T-helper 9 cell (primary cell): ENCODE measurements at regions not wholly inside any gene's neighbourhood (a gene's known extent, or its start where the extent isn't known, plus 50 kb on each side); places are given as distances from the start of the nearest gene placed in this dataset.

Experiments
- DNase-seq: peaks from one replicate; pipeline ENCODE4 v3.0.0-alpha.2; 2020

DNA sequence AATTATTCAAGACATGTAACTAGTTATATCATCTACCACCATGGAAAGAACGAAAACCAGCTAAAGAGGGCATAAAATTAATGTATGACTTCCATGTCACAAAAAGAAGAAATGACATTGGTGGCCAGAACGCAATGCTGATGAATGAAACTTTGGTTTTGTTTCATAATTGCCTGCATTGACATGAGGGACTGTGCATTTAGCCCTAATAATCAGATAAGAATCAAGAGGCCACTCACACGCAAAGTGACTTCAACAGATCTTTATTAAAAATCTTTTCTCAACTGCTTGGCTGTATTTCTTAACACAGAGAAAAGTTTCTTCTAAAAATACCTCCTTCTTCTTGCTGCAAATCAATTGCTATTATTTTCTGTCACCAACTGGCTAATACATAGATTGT lies 184.7 kb upstream of the RUNX1 start:
- DNase-seq: no peak

DNA sequence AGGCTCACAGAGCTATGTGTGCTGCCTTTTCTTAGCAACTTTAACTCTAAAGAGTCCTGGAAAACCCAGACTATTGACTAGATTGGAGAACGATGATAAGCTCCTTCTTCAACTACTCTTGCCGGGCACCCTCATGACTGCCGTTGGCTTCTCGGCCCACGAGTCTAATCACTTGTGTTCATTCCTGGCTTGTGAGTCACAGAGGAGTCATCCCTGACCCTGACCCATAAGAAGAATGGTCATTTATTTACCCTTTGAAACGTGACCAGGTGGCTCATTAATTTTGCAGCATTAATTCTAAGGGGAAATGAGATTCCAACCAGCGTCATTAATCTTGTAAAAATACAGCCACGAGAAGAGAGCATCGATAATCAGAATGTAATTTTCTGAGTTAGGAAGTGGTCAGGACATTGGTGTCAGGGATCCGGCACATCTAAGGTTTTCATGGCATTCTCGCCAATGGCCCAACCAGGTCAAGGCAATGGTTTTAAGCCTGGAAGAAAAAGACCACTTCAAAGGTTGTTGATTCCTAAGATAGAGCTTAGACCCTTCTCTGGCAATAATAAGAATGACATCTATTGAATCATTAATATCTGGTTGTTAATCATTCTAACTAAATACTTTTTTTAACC lies 183.6 kb upstream of the RUNX1 start:
- no peak for DNase-seq

DNA sequence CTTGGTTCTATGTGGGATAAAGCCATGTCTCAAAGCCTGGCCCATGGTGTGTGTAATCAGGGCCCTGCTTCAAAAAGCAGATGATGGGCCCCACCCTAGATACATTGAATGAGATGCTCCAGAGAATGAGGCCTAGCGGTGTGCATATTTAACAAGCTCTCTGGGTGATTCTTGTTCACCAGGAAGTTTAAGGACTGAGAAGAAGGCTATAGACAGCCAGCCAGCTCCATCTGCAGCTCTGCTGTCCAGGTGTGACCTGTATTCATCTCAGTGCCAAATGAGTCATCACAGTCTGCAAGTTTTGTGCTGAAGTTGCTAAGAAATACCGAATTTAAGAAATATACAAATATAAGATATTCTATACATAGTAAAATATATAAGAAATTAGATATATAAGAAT lies 182.0 kb upstream of the RUNX1 start:
- DNase-seq: no peak

DNA sequence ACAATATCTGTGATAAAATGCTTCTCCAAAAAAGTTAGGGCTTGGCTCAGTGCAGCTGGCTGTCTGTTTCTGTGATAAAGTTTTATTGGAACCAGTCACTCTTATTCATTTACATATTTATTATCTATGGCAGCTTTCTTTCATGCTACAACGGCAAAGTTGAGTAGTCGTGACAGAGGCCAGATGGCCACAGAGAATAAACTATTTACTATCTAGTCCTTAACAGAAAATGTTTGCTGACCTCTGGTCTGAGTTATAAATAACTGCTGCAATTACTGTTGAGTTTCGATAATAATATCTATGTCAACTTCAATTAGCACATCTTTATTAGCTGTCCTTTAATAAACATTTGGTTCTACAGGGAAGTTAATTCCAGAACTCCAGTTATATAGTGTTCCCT lies 180.2 kb upstream of the RUNX1 start:
- DNase-seq: no peak

DNA sequence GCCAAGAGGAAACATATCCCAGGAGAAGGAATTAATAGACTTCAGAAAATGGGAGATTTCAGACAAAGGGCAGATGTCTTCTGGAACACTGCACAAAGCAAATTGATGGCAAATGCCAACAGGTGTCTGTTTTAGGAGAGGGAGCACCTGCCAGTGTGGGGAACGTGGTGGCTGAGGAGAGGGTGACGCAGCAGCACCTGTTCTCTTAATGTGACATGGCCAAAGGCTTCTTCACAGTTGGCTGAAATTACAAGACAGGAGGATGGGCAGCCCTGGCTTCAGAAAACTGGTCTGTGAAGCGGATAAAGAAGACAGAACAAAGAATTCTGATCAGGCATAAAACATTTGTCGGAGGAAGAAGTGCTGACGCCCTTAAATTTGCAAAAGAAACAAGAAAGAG lies 178.7 kb upstream of the RUNX1 start:
- DNase-seq: no peak

DNA sequence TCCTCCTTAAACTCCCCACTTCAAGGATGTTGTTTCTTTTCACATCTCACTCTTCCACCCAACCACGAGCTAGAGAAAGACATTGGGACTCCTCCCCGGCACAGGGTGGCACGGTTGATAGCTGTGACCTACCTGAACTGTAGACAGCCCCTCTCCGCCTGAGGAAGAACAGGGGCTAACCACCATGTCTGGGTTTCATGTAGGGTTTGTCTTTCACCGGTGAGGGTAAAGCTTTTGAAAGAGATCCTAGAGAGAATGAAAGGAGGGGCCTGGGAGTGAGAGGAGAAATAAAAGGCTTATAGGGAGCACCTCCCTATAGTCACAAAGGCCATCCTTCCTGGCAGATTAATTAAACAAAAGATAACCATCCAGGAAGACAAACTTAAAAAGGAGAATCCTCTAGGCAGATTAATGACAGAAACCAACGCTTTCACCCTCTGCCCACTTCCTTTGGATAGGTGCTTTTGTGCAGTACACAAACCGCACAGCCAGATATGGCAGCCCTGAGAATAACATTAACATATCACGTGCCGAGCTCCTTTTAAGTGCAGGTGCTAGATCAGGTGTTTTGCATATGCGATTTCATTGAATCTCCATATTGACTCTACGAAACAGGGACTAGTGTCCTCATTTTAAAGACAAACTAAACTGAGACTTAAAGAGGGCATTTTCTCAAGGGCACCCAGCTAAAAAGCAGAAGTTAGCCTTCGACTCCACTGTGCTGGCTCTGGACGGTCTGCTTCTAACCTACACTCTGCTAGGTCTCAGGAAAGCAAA lies 178.1 kb upstream of the RUNX1 start:
- peak; percentile 25 for DNase-seq

DNA sequence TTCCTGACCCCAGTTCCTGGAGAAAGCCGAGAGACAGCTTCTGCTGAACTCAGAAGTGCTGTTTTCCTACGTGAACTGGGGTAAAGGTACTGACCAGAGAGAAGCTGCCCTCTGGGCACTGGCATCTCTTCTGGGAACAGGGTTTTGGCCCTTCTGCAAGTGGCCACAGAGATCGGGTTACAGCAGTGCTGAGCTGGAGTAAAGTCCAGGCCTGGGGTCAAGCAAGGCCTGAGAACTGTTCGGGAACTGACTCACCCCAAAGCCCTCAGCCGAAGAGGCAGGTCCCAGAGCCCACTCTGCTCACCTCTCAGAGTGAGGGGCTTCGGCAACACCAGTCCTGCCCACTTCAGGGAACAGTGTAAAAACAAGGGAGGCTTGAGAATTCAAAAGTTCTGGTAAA lies 177.2 kb upstream of the RUNX1 start:
- no peak for DNase-seq

DNA sequence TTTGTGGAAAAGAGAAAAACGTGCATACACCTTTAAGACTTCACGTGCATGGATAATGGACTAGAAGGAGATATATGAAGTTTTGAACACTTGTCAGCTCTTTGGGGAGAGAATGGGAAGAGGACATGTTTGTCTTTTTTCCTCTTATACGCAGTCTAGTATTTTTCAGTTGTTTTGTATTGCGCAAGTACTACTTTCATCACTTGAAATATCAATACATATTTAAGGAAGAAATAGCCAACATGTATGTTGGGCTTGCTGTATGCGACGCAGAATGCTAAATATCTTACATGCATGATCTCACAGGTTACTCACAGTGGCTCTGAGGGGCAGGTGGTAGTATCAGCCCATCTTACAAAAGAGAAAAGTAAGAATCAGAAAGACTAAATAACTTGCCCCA lies 176.5 kb upstream of the RUNX1 start:
- DNase-seq: no peak

DNA sequence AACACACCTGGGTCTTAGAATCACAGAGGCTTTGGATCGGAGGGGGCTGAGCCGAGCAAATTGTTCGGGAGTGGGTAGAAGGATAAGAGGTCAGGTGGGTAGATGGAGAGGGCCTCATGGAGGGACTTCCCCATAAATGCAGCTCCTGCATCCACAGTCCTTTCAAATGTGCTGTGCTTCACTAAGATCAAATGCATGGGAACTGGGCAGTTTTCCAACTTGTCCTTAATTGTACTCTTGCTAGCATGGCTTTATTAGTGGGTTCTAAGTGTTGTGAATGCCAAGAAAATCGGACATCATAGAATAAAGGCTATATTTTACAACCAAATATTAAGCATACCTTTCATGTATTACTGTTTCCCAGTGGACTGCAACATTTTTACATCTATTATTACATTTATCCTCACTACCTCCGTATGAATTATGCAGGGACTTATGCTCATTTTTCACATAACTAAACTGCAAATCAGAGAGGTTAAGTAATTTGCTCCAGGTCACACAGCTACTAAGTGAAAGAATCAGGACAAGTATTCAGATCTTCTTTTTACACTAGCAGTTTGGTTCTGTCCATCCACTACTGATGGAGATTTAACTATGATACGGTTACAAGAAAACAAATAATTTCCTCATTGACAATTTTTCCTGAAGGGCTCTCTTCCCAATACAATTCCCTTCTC lies 174.5 kb upstream of the RUNX1 start:
- no peak for DNase-seq

DNA sequence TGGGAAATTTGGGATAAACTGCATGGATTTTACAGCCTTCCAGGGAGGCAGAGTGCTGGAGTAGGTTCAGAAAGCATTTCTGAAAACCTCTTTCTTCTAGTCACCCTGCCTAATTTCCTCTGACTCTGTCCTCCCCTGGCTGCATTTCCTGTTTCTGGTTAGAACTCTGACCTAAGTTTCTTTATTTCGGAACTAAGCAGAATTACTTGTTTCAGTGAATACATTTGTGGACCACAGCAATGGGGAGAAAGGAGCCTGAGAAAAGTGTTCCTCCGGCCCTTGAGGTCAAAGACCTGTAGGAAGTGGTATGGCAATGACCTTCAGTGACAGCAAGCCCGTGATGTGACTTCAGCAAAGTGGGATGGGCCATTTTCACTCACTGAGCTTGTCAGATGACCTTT lies 173.4 kb upstream of the RUNX1 start:
- DNase-seq: no peak

DNA sequence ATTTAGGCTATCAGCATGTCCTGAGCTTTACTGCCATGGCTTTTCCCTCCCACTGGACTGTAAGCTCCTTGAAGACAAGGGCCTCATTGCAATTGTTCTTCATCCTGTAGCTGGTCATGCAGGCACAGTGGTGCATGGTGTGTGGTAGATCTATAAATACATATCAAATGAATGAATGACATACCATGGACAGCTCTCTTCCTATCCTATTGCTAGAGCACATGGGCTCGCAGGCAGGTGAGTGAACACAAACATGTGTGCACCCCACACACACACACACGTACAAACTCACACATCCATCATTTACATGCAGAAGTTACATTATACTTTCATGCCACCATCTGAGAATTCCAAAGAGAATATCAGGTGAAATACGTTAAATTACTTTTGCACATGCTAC lies 172.9 kb upstream of the RUNX1 start:
- no peak for DNase-seq

DNA sequence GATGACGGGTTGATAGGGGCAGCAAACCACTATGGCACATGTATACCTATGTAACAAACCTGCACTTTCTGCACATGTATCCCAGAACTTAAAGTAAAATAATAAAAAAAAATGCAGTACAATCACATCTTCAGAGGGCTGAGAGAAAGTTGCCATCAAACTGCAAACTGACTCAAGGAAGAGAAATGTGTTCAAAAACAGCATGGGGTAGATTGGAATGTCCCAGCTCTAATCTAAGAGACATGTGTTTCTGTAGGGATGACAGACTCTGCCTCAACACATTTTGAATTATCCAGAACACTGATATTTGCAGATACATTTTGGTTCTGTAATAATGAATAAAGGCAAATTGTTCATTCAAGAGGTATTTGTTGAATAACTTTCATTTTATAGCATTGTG lies 171.2 kb upstream of the RUNX1 start:
- no peak for DNase-seq

DNA sequence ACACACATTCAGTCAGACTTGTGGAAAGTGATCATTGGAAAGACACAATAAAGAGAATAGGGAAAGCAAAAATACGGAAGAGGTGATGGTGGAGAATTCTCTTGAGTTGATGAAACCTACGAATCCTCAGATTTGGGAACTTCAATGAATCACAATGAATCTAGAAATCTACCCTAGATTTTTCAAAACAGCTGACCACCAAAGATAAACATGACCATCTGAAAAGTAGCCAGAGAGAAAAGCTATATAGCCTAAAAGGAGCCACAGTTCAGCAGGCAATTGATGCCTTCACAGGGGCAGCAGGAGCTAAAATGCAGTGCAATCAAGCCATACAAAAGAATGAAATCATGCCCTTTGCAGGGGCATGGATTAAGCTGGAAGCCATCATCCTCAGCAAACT lies 170.6 kb upstream of the RUNX1 start:
- no peak for DNase-seq

DNA sequence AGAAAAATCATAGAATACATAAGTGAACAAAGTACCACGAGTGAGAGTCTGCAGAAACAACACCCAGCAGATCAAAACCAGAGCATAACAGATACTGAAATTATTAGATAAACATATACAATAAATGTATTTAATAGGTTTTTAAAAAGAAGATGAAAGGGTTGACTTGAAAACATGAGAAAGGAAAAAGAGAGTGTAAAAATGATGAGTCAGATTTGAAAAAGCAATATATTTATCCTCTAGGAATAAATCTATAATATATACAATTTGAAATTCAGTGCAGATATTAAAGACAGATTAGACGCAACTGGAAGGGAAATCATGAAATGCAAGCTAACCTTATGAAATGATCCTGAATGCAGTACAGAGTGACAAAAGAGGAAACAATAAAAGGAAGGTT lies 170.2 kb upstream of the RUNX1 start:
- no peak for DNase-seq

DNA sequence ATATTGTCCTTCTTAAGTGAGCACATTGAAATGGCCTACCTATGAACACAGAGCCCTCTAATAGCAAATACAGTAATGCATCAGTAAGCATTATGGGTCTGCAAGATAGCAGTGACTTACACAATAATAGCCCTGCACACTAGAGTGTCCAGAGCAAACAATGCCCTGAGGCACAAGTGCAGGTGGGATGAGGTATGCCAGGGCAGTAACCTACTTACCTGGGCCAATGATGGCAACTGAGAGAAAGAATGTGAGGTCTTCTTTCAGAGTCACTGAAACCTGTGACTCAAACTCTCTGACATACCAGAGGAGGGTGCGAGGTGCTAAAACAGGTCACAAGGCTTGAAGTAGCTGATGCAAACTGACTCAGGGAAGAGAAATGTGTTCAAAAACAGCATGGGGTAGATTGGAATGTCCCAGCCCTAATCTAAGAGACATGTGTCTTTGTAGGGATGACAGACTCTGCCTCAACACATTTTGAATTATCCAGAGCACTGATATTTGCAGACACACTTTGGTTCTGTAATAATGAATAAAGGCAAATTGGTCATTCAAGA lies 168.5 kb upstream of the RUNX1 start:
- no peak for DNase-seq

DNA sequence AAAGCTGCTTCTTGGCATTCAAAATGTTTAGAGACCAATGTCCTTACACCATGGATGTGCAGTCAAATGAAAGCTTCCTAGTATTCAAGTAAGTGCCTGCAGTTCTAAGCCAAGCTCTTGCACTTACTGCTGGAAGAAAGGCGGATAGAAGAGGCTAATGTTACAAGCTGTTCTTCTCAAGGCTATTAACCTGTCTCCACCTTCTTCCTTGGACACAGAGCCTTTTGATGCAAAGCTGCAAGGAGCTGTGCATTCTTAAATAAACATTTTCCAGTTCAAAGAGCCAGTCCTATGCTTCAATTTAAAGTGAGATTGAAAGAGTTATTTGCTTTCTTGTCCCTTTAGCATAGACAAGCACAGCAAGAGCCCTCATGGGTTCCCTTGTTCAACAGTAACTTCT lies 167.9 kb upstream of the RUNX1 start:
- no peak for DNase-seq

DNA sequence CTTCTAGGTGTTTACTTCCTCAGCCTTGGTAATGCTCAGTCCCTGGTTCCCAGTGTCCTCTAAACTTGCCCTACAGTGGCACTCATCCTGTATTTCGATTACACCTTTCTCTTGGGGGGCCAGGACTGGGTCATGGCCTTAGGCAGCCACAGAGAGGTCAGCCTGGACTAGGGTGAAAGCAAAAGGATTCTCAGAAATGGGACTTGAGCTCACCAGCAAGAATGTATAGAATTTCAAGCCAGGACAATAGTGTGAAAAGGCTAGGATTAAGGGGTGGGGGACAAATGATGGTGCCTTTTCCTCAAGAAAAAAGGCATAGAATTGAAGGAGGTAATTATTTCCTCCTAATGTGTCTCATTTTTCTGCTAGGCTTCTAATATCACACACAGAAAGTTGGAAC lies 166.8 kb upstream of the RUNX1 start:
- DNase-seq: no peak

DNA sequence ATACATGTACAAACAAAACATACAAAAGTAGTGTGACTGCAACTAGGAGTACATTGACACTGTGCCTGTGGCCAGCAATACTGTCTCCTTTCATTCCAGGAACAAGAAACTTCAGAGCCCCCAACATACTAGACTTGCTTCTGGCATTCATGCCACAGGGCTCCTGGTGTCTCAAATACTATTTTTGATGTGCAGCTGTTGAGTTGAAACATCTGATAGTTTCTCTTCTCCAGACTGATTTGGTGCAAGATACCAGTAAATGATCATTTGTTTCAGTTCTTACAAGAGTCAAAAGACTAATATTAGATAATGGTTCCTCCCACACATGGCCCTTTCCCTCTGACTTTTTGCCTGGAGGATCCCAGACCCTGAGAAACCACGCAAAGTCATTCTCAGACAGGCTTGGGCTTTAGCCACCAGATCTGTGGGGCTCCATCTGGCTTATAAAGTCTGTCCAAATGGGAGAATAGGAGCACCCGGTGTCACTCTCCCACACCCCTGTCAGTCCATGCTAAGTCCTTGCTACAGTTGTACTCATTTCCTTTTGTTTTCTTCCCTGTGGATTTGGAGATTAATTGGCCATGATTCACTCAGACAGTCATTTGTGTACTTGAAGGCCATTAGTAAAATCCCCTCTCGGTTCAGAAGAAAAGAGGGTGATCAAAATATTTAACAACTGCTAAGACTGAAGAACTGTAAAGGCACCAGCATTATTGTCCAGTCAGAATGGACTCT lies 163.5 kb upstream of the RUNX1 start:
- DNase-seq: no peak

DNA sequence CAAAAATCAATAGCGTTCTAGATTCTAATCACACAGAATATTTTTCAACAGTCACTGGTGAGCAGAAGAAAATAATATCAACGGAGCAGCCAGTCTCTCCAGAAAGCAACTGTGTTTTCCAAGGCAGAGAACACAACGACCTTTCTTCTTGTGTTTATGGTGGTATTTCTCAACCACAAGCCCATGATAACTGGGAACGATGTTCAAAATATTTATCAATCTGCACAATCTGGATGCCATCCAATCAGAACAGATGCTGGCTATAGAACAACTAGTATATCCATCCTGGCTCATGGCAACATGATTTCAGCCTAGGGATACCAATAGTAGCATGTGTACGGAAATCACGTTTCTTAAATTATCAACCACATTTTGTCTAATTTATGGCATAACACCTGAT lies 162.7 kb upstream of the RUNX1 start:
- DNase-seq: no peak

DNA sequence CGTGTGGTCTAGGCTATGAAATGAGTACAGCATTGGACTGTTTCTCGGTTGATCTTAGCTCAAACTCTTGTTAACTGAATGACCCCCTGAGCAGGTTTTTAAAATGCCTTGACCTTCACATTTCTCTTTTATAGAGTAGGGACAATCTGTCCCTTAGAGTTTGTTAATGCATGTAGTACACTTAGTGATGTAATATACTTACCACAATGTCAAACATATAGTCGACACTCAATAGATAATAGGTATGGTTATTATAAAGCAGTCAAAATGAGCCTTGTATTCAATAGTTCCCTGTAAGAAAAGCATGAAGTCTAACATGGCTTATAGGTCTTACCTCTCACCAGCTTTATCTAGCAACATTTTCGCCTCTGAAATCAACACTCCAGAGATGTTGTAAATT lies 161.0 kb upstream of the RUNX1 start:
- DNase-seq: no peak

DNA sequence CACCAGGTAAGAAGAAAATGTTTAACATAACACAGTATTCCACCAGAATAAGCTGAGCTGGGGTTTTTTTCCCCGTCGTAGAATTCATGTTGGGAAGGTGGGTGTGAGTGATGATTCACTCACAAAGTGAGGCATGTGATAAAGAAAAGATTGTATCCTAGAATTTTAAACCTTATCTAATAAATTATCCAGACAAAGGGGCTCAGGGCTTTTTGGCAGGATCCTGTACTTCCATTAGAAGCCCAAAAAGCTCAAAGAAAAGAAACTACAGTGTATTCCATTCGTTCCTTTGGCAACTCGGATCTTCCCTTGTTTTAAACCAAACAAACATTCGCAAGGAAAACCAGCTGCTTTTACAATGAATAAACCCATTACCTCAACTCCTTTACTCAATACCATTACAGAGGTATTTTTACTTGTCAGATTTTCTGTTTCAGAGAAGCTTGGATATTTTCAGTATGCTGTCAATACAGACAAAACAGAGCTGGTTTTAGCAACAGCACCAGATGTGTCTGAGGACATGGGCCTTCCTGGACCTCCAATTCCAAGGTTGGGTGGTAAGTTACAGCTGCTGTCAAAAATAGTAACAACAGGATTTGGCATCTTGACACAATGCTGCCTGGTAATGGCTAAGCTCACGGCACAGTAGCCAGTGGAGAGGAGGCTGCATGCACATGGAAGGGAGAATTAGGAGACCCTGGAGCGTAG lies 159.9 kb upstream of the RUNX1 start:
- no peak for DNase-seq

DNA sequence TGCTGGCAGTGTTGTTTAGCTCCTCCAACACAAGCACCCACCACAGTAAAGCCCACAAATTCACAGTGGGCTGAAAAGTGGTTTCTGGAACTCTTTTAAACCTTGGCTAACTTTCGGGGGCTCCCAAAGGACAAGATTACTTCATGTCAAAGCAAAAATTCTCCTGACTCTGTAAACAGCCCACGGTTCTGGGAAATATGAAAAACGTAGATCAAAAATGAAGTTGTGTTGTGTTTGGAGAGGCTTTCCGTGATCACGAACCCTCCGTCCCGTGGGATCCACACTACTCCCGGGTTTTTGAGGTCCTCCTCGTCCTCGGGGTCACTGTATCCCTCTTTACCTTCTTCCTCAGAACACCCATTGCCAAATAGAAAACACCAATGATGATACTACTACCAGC lies 159.0 kb upstream of the RUNX1 start:
- DNase-seq: no peak

DNA sequence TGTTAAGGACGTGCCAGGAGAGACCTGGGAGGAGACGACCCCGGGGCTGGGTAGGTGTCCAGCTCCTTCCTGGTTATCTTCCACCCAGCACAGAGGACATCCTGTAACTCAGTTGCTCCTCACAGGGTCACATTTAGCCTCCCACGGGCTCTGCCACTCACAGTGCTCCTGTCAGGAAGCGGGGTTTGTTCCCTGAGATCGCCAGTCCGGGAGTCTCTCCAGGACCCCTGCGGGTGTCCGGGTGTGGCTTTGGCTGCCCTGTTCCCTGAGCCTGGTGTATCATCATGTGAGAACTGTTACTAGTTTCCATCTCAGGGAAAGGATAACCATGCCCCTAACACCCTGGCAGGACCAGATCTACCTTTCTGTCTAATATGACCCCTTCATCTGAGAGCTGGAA lies 158.2 kb upstream of the RUNX1 start:
- no peak for DNase-seq
